Activated naive CD4-positive, alpha-beta T cell treated with anti-CD3 and anti-CD28 coated beads, Interleukin-2, amount 50 U/mL, for 24 hours (primary cell): ENCODE measurements at regions not wholly inside any gene's neighbourhood (a gene's known extent, or its start where the extent isn't known, plus 50 kb on each side); places are given as distances from the start of the nearest gene placed in this dataset.

Experiments
- H3K27ac Mint-ChIP-seq: one replicate; pipeline ENCODE4 v1.8.0; 2021; ENCODE audit warnings: mild to moderate bottlenecking, mixed read lengths
- H3K27me3 Mint-ChIP-seq: one replicate; pipeline ENCODE4 v1.8.0; 2021; ENCODE audit warnings: mixed read lengths
- H3K36me3 Mint-ChIP-seq: one replicate; pipeline ENCODE4 v1.8.0; 2021; ENCODE audit warnings: mixed read lengths
- H3K4me1 Mint-ChIP-seq: one replicate; pipeline ENCODE4 v1.8.0; 2021; ENCODE audit warnings: mixed read lengths
- H3K4me3 Mint-ChIP-seq: one replicate; pipeline ENCODE4 v1.8.0; 2021; ENCODE audit warnings: mild to moderate bottlenecking, mixed read lengths
- H3K9me3 Mint-ChIP-seq: one replicate; pipeline ENCODE4 v1.8.0; 2021; ENCODE audit warnings: mixed read lengths

GRCh38 chr3:181839039-181839915, 127.6 kb downstream of the SOX2 start:
- H3K4me3 Mint-ChIP-seq: no peak overlapping the region
- no peaks in the 10 kb centered on the region for H3K4me1 Mint-ChIP-seq
- no peaks in the 10 kb centered on the region for H3K36me3 Mint-ChIP-seq
- no peaks in the 10 kb centered on the region for H3K9me3 Mint-ChIP-seq
- no peak overlapping the region for H3K27ac Mint-ChIP-seq
- peaks cover 1% of the 10 kb centered on the region for H3K27me3 Mint-ChIP-seq

- no peaks in the 10 kb centered on the region for H3K4me1 Mint-ChIP-seq
- H3K4me3 Mint-ChIP-seq: no peak overlapping the region
- H3K36me3 Mint-ChIP-seq: no peaks in the 10 kb centered on the region
- no peak overlapping the region for H3K27ac Mint-ChIP-seq
- peaks cover 1% of the 10 kb centered on the region for H3K27me3 Mint-ChIP-seq
- H3K9me3 Mint-ChIP-seq: no peaks in the 10 kb centered on the region
Observed at GRCh38 chr3:181839916-181840297, 128.2 kb downstream of the SOX2 start.

- Mint-ChIP-seq H3K36me3 (no peaks in the 10 kb centered on the region), H3K4me1 (no peaks in the 10 kb centered on the region), H3K27ac (no peak overlapping the region), H3K9me3 (no peaks in the 10 kb centered on the region), H3K4me3 (no peak overlapping the region), H3K27me3 (no peaks in the 10 kb centered on the region)
Observed at GRCh38 chr3:181844211-181844610, 132.5 kb downstream of the SOX2 start.

- Mint-ChIP-seq H3K27ac (no peak overlapping the region), H3K27me3 (no peaks in the 10 kb centered on the region), H3K9me3 (no peaks in the 10 kb centered on the region), H3K36me3 (no peaks in the 10 kb centered on the region), H3K4me1 (no peaks in the 10 kb centered on the region), H3K4me3 (no peak overlapping the region)
Observed at GRCh38 chr3:181847276-181847675, 135.6 kb downstream of the SOX2 start.

- Mint-ChIP-seq H3K4me1 (no peaks in the 10 kb centered on the region), H3K27me3 (no peaks in the 10 kb centered on the region), H3K27ac (no peak overlapping the region), H3K36me3 (no peaks in the 10 kb centered on the region), H3K4me3 (no peak overlapping the region), H3K9me3 (no peaks in the 10 kb centered on the region)
Observed at GRCh38 chr3:181851063-181851462, 139.3 kb downstream of the SOX2 start.

- Mint-ChIP-seq H3K27ac (no peak overlapping the region), H3K4me3 (no peak overlapping the region), H3K36me3 (no peaks in the 10 kb centered on the region), H3K4me1 (no peaks in the 10 kb centered on the region), H3K27me3 (no peaks in the 10 kb centered on the region), H3K9me3 (no peaks in the 10 kb centered on the region)
Observed at GRCh38 chr3:181855825-181856224, 144.1 kb downstream of the SOX2 start.

GRCh38 chr3:181859518-181859917, 147.8 kb downstream of the SOX2 start:
- Mint-ChIP-seq H3K27ac (no peak overlapping the region), H3K36me3 (no peaks in the 10 kb centered on the region), H3K9me3 (no peaks in the 10 kb centered on the region), H3K4me1 (no peaks in the 10 kb centered on the region), H3K4me3 (no peak overlapping the region), H3K27me3 (no peaks in the 10 kb centered on the region)

GRCh38 chr3:181860235-181860634, 148.5 kb downstream of the SOX2 start:
- H3K4me1 Mint-ChIP-seq: no peaks in the 10 kb centered on the region
- no peaks in the 10 kb centered on the region for H3K36me3 Mint-ChIP-seq
- no peak overlapping the region for H3K27ac Mint-ChIP-seq
- no peaks in the 10 kb centered on the region for H3K27me3 Mint-ChIP-seq
- no peaks in the 10 kb centered on the region for H3K9me3 Mint-ChIP-seq
- H3K4me3 Mint-ChIP-seq: no peak overlapping the region

- no peaks in the 10 kb centered on the region for H3K4me1 Mint-ChIP-seq
- H3K9me3 Mint-ChIP-seq: no peaks in the 10 kb centered on the region
- H3K27me3 Mint-ChIP-seq: no peaks in the 10 kb centered on the region
- no peak overlapping the region for H3K27ac Mint-ChIP-seq
- no peaks in the 10 kb centered on the region for H3K36me3 Mint-ChIP-seq
- H3K4me3 Mint-ChIP-seq: no peak overlapping the region
Observed at GRCh38 chr3:181862502-181862901, 150.8 kb downstream of the SOX2 start.

GRCh38 chr3:181868576-181869082, 156.9 kb downstream of the SOX2 start:
- no peaks in the 10 kb centered on the region for H3K36me3 Mint-ChIP-seq
- H3K27ac Mint-ChIP-seq: no peak overlapping the region
- no peak overlapping the region for H3K4me3 Mint-ChIP-seq
- H3K4me1 Mint-ChIP-seq: no peaks in the 10 kb centered on the region
- H3K27me3 Mint-ChIP-seq: no peaks in the 10 kb centered on the region
- no peaks in the 10 kb centered on the region for H3K9me3 Mint-ChIP-seq

GRCh38 chr3:181872887-181873286, 161.2 kb downstream of the SOX2 start:
- H3K36me3 Mint-ChIP-seq: no peaks in the 10 kb centered on the region
- no peak overlapping the region for H3K27ac Mint-ChIP-seq
- no peaks in the 10 kb centered on the region for H3K27me3 Mint-ChIP-seq

GRCh38 chr3:181879926-181880325, 168.2 kb downstream of the SOX2 start:
- no peak overlapping the region for H3K27ac Mint-ChIP-seq
- no peaks in the 10 kb centered on the region for H3K27me3 Mint-ChIP-seq
- H3K36me3 Mint-ChIP-seq: no peaks in the 10 kb centered on the region

More at GRCh38 chr3:181872887-181873286, 161.2 kb downstream of the SOX2 start:
- Mint-ChIP-seq H3K4me1 (no peaks in the 10 kb centered on the region), H3K4me3 (no peak overlapping the region), H3K9me3 (no peaks in the 10 kb centered on the region)

GRCh38 chr3:181880331-181880730, 168.6 kb downstream of the SOX2 start:
- no peak overlapping the region for H3K27ac Mint-ChIP-seq
- no peaks in the 10 kb centered on the region for H3K36me3 Mint-ChIP-seq
- no peak overlapping the region for H3K4me3 Mint-ChIP-seq
- H3K27me3 Mint-ChIP-seq: no peaks in the 10 kb centered on the region
- no peaks in the 10 kb centered on the region for H3K4me1 Mint-ChIP-seq
- H3K9me3 Mint-ChIP-seq: no peaks in the 10 kb centered on the region

More at GRCh38 chr3:181879926-181880325, 168.2 kb downstream of the SOX2 start:
- no peaks in the 10 kb centered on the region for H3K9me3 Mint-ChIP-seq
- H3K4me1 Mint-ChIP-seq: no peaks in the 10 kb centered on the region
- H3K4me3 Mint-ChIP-seq: no peak overlapping the region

- Mint-ChIP-seq H3K4me1 (no peaks in the 10 kb centered on the region), H3K27me3 (no peaks in the 10 kb centered on the region), H3K36me3 (no peaks in the 10 kb centered on the region), H3K4me3 (no peak overlapping the region), H3K9me3 (no peaks in the 10 kb centered on the region), H3K27ac (no peak overlapping the region)
Observed at GRCh38 chr3:181881749-181882148, 170.0 kb downstream of the SOX2 start.

GRCh38 chr3:181885868-181886630, 174.3 kb downstream of the SOX2 start:
- H3K27me3 Mint-ChIP-seq: no peaks in the 10 kb centered on the region
- no peaks in the 10 kb centered on the region for H3K4me1 Mint-ChIP-seq
- H3K36me3 Mint-ChIP-seq: no peaks in the 10 kb centered on the region
- no peaks in the 10 kb centered on the region for H3K9me3 Mint-ChIP-seq
- H3K4me3 Mint-ChIP-seq: no peak overlapping the region
- H3K27ac Mint-ChIP-seq: no peak overlapping the region

- Mint-ChIP-seq H3K36me3 (peaks cover under 1% of the 10 kb centered on the region), H3K9me3 (no peaks in the 10 kb centered on the region), H3K27ac (no peak overlapping the region), H3K4me3 (no peak overlapping the region), H3K27me3 (no peaks in the 10 kb centered on the region), H3K4me1 (no peaks in the 10 kb centered on the region)
Observed at GRCh38 chr3:181886676-181887075, 175.0 kb downstream of the SOX2 start.
